Activated T-helper 9 cell treated with anti-CD3 and anti-CD28 coated beads, Interleukin-2, amount 50 U/mL, for 16 hours (primary cell): ENCODE measurements at regions not wholly inside any gene's neighbourhood (a gene's known extent, or its start where the extent isn't known, plus 50 kb on each side); places are given as distances from the start of the nearest gene placed in this dataset.

ENCODE experiments used
- DNase-seq: peaks from one replicate; pipeline ENCODE4 v3.0.0-alpha.2; 2020; ENCODE audit warnings: low read depth

DNA sequence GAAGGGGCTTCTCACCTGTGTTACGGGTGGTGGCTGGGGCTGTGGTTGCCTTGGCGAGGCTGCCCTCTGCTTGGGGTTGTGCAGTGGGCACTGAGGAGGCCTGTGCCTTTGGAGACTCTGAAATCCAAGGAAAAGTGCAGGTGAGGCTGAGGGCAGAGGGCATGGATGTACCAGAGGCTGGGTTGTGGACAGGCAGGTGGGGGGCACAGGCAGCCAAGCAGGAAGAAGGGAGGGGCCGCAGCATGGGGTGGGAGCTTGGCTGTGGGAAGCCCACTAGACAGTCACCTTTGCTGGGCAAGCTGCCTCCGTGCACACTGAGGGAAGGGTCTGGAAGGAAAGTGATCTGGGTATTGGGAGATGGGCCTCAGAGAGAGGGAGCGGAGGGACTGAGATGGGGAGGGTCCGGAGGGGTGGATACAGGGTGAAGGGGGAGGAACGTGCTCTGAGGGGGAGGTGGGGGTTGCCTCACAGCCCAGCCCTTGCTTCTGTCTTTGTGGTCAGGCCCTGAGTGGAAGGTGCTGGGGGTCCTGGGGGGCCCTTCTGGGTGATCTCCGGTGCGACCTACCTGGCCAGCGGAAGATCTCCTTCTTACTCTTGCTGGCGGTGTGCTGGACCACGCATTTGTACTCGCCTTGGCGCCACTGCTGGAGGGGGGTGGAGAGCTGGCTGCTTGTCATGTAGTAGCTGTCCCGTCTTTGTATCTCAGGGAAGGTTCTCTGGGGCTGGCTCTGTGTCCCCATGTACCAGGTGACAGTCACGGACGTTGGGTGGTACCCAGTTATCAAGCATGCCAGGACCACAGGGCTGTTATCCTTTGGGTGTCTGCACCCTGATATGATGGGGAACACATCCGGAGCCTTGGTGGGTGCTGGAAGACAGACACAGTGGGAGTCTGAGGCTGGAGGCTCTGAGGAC is 318.7 kb downstream of the TMEM121 start:
- no peak for DNase-seq

GRCh38 chr14:105845725-105846309 is 319.4 kb downstream of the TMEM121 start:
- DNase-seq, result no peak

DNA sequence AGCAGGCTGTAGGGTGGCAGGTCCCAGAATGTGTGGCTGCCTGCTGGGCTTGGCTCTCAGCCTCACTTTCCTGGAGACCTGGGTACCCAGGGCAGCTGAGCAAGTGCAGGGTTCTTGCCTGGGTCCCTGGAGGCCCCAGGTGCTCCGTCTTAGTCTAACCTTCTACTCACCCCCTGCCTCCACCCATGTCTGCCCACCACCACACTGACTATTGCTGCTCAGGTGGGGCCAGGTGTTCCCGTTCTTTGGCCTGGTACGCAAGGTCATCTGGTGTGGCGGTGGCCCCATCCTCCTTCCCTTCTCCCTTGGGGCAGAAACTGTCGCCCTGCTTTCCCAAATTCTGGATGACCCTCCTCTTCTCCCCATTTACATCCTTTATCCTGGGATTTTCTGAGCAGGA is 319.9 kb downstream of the TMEM121 start:
- DNase-seq, result no peak

DNA sequence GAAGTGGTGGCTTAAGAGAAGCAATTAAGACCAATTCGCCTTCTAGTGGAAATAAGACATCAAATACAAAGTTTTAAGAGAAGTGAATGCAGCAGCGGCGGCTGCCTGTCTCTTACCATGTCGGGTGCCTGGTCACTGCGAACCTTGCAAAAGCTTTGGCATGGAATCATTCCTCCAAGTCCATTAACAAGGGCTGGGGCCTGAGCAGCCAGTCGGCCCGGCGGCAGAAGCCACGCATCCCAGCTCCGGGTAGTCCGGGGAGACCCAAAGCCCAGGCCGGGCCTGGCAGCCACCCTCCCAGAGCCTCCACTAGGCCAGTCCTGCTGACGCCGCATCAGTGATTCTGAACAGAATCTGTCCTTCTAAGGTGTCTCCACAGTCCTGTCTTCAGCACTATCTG is 321.0 kb downstream of the TMEM121 start:
- DNase-seq, result no peak

GRCh38 chr14:105848570-105848969 is 322.2 kb downstream of the TMEM121 start:
- DNase-seq, result no peak

DNA sequence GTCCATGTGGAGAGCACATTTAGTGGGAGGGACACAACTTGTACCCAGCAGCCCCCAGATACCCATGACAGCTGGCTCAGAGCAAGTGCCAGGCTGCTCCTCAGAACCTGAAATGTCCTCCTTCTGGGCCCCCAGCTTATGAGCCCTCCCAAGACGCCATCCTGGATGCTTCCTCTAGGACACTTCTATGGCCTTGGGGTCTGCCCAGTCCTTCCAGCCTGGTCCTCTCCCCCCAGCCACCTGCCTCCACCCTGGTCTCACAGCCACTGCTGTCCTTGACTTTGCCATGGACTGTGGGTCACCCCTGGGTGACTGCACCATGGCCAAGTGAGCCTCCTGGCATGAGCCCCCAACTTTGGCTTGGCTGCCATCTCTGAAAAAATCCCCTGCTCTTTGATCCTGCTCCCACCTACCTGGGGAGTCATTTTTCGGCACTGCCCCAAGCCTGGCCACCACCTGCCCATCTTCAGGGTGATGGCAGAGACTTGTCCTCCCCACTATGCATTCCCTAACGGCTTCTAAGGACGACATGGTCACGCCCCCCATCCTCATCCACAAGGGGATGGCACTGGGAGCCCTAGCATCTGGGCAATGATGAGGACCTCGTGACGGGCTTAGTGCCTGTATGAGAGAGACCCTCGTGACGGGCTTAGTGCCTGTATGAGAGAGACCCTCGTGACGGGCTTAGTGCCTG is 323.7 kb downstream of the TMEM121 start:
- DNase-seq, result no peak

DNA sequence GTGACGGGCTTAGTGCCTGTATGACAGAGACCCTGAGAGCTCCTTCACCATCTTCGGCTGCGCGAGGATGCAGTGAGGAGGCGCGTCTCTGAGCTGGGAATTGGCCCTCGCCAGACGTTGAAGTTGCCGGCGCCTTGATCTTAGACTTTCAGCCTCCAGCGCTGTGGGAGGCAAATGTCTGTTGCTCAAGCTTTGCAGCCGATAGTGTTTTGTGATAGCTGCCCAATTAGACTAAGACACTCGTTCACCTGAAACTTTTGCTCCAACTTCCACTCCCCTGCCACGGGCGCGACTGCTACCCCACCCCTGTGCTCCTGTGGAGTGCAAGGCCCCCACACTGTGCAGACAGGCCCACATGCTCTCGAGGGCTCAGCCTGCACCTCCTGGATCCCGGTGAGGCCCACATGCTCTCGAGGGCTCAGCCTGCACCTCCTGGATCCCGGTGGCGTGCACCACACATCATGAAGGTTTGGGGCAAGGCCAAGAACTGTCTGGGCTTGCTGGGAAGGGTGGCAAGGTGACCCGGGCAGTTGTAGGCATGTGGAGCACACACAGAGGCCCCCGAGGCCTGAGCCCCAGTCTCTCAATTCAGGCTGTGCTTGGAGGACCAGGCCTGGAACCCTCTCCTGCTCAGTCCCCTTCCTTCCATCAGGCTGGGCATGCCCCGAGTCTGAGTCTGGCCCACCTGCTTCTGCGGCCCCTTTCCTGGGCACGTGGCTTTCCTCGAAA is 324.6 kb downstream of the TMEM121 start:
- no peak for DNase-seq

DNA sequence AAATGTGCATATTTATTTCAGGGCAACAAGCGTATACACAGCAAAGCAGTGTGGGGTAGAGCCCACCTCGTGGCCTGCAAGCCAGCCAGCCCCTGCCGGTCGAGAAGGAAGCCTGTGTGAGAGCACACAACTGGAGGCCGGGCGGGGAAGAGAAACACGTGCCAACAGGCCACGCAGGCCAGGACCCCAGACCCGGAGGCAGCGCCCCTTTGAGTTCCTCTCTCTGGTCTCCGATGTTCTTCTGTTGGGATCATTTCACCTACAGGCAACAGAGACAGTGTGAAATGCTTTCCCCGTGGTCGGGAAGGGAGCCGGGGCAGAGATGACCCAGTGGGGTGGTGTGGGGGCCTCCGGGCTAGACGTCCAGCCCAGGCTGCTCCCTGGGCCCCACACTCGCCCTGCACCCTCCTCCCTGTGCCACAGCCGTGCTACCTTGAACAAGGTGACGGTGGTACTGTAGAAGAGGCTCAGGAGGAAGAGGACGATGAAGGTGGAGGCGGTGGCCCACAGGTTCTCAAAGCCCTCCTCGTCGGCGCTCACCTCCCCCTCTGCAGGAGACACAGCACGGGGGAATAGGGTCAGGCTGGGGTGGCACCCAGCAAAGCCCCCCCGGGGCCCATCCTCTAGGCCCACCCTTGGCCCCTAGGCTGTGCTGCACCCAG is 325.5 kb downstream of the TMEM121 start:
- no peak for DNase-seq

DNA sequence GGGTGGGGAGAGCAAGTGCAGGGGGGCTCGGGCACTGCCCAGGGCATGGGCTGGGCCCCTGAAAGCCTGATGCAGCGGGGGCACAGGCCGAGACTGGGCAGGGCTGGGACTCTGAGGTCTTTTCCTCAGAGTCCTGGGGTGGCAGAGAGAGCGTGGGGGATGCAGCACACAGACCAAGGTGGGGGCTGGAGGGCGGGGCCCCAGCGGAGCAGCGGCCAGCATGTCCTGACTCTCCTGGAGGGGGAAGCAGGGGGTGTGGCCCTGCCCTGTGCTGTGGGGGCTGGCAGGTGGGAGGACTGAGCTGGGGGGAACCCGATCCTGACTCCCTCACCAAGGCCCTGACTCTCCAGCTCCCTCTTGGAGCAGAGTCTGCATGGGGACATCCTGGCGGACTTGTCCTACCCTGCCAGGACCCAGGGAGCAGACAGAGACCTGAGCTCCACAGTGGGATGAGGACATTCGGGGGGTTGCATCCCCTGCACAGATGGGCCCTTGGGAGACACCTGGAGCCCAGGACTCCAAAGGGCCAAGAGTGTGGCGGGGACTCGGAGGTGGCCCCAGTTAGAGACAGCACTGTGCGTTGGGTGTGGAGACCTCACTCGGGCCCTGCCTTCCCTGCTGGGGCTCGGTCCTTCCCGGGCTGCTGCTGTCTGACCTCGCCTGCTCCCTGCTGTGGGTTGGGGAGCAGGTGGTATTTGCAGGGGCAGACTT is 326.1 kb downstream of the TMEM121 start:
- DNase-seq, result no peak

GRCh38 chr14:105853089-105853906 is 326.9 kb downstream of the TMEM121 start:
- no peak for DNase-seq

DNA sequence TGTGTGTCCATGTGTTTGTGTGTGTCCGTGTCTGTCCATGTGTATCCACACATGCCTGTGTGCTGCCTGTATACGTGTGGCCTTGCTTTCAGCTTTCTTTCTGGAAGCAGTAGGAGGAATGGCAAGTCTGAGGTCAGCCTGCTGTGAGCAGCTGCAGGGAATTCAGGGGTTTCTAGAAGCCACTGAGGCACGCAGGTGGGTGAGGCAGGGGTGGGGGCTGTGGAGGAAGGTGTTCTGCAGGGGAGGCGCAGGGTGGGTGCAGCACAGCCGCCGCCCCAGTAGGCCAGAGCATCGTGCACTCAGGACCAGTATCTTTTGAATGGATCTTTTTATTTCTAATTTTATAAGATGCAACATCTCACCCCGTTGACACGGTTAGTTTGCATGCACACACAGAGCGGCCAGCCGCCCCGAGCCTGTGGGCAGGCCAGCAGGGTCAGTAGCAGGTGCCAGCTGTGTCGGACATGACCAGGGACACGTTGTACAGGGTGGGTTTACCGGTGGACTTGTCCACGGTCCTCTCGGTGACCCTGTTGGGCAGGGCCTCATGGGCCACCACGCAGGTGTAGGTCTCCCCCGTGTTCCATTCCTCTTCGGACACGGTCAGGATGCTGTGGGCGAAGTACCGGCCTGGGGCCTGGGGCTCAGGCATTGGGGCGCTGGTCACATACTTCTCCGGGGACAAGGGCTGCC is 327.7 kb downstream of the TMEM121 start:
- DNase-seq, result no peak

- DNase-seq, result no peak
These were observed 328.3 kb downstream of the TMEM121 start for GRCh38 chr14:105854600-105855245.

DNA sequence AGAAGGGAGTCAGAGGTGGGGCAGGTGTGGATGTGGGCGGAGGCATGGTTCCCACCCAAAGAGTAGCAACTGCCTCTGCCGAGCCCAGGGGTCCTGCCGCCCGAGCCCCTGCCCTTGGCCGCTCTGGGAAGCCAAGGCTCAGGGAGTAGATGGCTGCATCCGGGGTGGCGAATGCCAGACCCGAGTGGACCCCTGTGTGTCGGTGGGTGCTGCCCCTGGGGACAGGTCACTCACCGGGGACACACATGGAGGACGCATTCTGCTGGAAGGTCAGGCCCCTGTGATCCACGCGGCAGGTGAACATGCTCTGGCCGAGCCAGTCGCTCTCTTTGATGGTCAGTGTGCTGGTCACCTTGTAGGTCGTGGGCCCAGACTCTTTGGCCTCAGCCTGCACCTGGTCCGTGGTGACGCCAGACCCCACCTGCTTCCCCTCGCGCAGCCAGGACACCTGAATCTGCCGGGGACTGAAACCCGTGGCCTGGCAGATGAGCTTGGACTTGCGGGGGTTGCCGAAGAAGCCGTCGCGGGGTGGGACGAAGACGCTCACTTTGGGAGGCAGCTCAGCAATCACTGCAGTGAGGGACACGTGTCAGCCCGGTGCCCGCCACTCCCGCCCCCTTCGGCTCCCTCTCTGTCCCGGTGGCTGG is 329.0 kb downstream of the TMEM121 start:
- DNase-seq, result no peak

GRCh38 chr14:105855893-105856675 is 329.7 kb downstream of the TMEM121 start:
- DNase-seq, result no peak

GRCh38 chr14:105856676-105857219 is 330.4 kb downstream of the TMEM121 start:
- DNase-seq, result no peak

GRCh38 chr14:105857220-105857825 is 330.9 kb downstream of the TMEM121 start:
- DNase-seq, result no peak
